HEK293T (cell line): ENCODE measurements at regions not wholly inside any gene's neighbourhood (a gene's known extent, or its start where the extent isn't known, plus 50 kb on each side); places are given as distances from the start of the nearest gene placed in this dataset.

Experiments used
- CTCF ChIA-PET: fragments of 350-600 bp; formaldehyde crosslinking; extraction: SDS; loops from one replicate; lab custom pipeline; 2021; ENCODE audit warnings: antibody characterized with exemption, inconsistent platforms; lab: Yijun Ruan, JAX
- POLR2A ChIA-PET: fragments of 350-600 bp; formaldehyde crosslinking; extraction: SDS; loops from one replicate; lab custom pipeline; 2020; ENCODE audit warnings: antibody characterized with exemption, inconsistent platforms; lab: Yijun Ruan, JAX
- DNase-seq: peaks from one replicate; pipeline ENCODE4 v3.0.0; 2012; ENCODE audit warnings: mixed read lengths; ENCODE audit errors: extremely low spot score
- ARNT ChIP-seq: fragments of 450-650 bp; IDR thresholded peaks from 2 replicates; pipeline ENCODE4 v1.6.1; 2017; ENCODE audit warnings: mild to moderate bottlenecking
- BHLHE40 ChIP-seq: fragments of 450-650 bp; IDR thresholded peaks from 2 replicates; pipeline ENCODE4 v1.6.1; 2016; ENCODE audit warnings: mild to moderate bottlenecking, moderate library complexity, borderline replicate concordance
- CTBP1 ChIP-seq: fragments of 450-650 bp; IDR thresholded peaks from 2 replicates; pipeline ENCODE4 v1.6.1; 2016; ENCODE audit warnings: borderline replicate concordance
- ELF4 ChIP-seq: fragments of 450-650 bp; IDR thresholded peaks from 2 replicates; pipeline ENCODE4 v1.6.1; 2017; ENCODE audit warnings: antibody characterized with exemption
- FOXA1 ChIP-seq: fragments of 450-650 bp; IDR thresholded peaks from 2 replicates; pipeline ENCODE4 v1.6.1; 2016; ENCODE audit warnings: mild to moderate bottlenecking
- FOXK2 ChIP-seq: fragments of 450-650 bp; IDR thresholded peaks from 2 replicates; pipeline ENCODE4 v1.6.1; 2016; ENCODE audit warnings: mild to moderate bottlenecking
- FOXM1 ChIP-seq: fragments of 450-650 bp; IDR thresholded peaks from 2 replicates; pipeline ENCODE4 v1.6.1; 2017; ENCODE audit warnings: mild to moderate bottlenecking, borderline replicate concordance
- HDGF ChIP-seq: fragments of 450-650 bp; IDR thresholded peaks from 2 replicates; pipeline ENCODE4 v1.6.1; 2017; ENCODE audit warnings: antibody characterized with exemption, borderline replicate concordance
- L3MBTL2 ChIP-seq: fragments of 450-650 bp; conservative IDR thresholded peaks from 2 replicates; pipeline ENCODE4 v1.6.1; 2016; ENCODE audit warnings: mild to moderate bottlenecking
- LEF1 ChIP-seq: fragments of 450-650 bp; IDR thresholded peaks from 2 replicates; pipeline ENCODE4 v1.6.1; 2017; ENCODE audit warnings: mild to moderate bottlenecking, borderline replicate concordance
- NFRKB ChIP-seq: fragments of 450-650 bp; IDR thresholded peaks from 2 replicates; pipeline ENCODE4 v1.6.1; 2016; ENCODE audit warnings: mild to moderate bottlenecking, moderate library complexity
- SP1 ChIP-seq: fragments of 450-650 bp; IDR thresholded peaks from 2 replicates; pipeline ENCODE4 v1.6.1; 2017
- SUZ12 ChIP-seq: fragments of 450-650 bp; IDR thresholded peaks from 2 replicates; pipeline ENCODE4 v1.6.1; 2016; ENCODE audit warnings: mild to moderate bottlenecking
- TARDBP ChIP-seq: fragments of 450-650 bp; IDR thresholded peaks from 2 replicates; pipeline ENCODE4 v1.6.1; 2016
- ZNF384 ChIP-seq: fragments of 450-650 bp; IDR thresholded peaks from 2 replicates; pipeline ENCODE4 v1.6.1; 2016
- TF ChIP-seq, protein P1 (sequence below): fragments of 450-650 bp; IDR thresholded peaks from 2 replicates; pipeline ENCODE4 v1.6.1; 2016

DNA sequence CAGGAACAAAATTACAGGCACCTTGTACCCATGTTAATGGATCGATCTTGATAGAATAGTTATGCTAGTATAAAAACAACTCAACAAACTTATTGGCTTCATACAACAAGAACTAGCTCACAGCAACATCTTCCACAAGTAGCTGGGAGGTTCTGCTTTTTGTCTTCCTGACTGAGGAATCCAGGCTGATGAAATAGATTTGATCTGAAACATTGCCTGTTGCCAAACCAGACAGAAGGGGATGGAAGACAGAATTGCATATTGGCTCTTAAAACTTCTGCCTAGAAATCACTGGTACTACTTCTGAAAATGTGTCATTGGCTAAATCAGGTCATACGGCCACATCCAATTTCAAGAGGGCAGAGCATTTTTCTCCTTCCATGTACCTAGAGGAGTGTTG, 267.3 kb downstream of the RFC3 start:
- DNase-seq: no peak
- ChIA-PET POLR2A (no interaction called here), CTCF (no interaction called here)
- TF ChIP-seq BHLHE40: no peak
- no peak for TF ChIP-seq TARDBP
- TF ChIP-seq LEF1: no peak
- no peak for TF ChIP-seq L3MBTL2
- TF ChIP-seq, protein P1, sequence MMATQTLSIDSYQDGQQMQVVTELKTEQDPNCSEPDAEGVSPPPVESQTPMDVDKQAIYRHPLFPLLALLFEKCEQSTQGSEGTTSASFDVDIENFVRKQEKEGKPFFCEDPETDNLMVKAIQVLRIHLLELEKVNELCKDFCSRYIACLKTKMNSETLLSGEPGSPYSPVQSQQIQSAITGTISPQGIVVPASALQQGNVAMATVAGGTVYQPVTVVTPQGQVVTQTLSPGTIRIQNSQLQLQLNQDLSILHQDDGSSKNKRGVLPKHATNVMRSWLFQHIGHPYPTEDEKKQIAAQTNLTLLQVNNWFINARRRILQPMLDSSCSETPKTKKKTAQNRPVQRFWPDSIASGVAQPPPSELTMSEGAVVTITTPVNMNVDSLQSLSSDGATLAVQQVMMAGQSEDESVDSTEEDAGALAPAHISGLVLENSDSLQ: no peak
- TF ChIP-seq SUZ12: no peak
- TF ChIP-seq ZNF384: no peak
- TF ChIP-seq CTBP1: no peak
- TF ChIP-seq HDGF: no peak
- TF ChIP-seq ARNT: no peak
- no peak for TF ChIP-seq ELF4
- no peak for TF ChIP-seq FOXM1

DNA sequence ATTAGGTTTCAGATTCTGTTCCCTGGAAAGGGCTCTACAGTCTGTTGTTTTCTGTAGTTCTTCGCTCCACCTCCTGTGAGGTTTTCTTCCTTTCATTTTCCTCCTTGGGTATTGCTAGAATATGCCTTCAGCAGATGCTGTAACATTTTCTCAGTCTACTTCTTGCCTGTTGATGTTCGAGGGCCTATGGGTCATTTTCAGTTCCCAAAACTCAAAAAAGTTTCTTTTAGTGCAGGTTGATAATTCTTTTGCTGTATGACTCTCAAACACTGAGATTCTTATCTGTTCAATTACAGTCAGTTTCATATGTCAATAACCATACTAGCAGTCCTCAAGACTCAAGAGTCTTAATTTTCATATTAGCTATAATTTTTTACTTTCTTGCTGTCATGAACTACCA, 268.3 kb downstream of the RFC3 start:
- TF ChIP-seq, protein P1: no peak
- TF ChIP-seq FOXK2: no peak
- TF ChIP-seq LEF1: no peak
- TF ChIP-seq ARNT: no peak
- no peak for TF ChIP-seq L3MBTL2
- no peak for DNase-seq
- POLR2A ChIA-PET: no interaction called here
- CTCF ChIA-PET: interaction anchor here (0.7 kb wide), 1 partner anchor 250 kb away, joined by 3 read pairs; no protein-coding TSS in a partner anchor

DNA sequence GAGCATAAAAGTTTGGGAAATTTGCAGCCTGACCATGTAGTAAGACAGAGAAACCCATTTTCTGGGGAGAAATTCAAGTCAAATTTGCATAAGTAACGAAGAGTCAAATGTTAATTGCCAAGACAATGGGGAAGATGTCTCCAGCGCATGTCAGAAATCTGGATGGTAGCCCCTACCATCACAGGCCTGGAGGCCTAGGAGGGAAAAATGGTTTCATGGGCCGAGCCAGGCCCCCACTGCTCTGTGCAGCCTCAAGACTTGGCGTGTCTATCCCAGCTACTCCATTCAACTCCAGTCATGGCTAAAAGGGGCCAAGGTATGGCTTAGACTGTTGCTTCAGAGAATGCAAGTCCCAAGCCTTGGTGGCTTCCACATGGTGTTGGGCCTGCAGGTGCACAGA, 269.8 kb downstream of the RFC3 start:
- CTCF ChIA-PET: no interaction called here
- POLR2A ChIA-PET: no interaction called here
- no peak for TF ChIP-seq ELF4
- no peak for TF ChIP-seq BHLHE40
- TF ChIP-seq L3MBTL2: no peak
- TF ChIP-seq TARDBP: no peak
- no peak for TF ChIP-seq SUZ12
- TF ChIP-seq HDGF: no peak
- no peak for TF ChIP-seq FOXK2
- no peak for TF ChIP-seq ARNT
- no peak for TF ChIP-seq ZNF384
- no peak for TF ChIP-seq LEF1
- TF ChIP-seq CTBP1: no peak
- TF ChIP-seq FOXM1: no peak
- TF ChIP-seq FOXA1: no peak
- TF ChIP-seq SP1: no peak
- no peak for TF ChIP-seq NFRKB
- TF ChIP-seq, protein P1: no peak
- no peak for DNase-seq

DNA sequence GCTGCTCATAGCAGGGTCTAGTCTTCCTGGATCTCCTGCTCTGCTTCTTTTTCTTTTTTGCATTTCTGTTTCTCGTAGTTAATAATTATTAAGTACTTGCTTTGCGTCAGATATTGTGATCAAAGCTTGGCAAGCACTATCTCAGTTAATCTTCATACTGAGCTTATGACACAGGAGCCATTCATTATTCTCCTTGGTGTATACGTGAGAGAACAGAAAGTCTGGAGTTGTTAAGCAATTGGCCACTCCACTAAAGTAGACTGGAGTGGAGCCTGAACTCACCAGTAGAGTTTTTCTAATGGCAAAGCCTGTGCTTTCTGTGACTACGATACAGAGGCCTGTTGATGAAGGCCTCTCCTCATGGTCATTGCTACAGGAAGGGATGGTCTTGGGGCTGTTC, 285.9 kb downstream of the RFC3 start:
- ChIA-PET POLR2A (no interaction called here), CTCF (no interaction called here)
- DNase-seq: no peak
- TF ChIP-seq LEF1 (no peak), FOXM1 (no peak), L3MBTL2 (no peak), BHLHE40 (no peak), SUZ12 (no peak), FOXK2 (no peak), NFRKB (no peak), CTBP1 (no peak), ZNF384 (no peak), TARDBP (no peak), ELF4 (no peak), FOXA1 (no peak), SP1 (no peak)
- TF ChIP-seq, protein P1: no peak

DNA sequence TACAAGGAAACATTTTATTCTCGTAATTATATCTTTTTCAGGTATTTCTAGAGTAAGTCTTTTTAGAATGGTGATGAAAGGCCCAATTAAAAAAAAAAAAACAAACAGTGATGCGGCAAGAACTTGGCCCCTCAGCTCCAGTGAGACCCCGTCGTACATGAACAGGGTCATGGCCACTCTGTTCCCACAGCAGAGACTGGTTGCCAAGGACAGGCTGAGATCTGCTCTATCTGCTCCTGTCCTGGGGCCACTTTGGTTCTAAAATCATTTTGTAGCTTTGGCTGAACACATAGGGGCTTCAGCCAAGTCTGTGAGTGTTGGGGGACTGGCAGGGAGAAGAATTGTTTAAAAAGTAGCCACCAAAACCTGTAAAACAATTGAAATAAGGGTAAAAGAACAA, 286.9 kb downstream of the RFC3 start:
- ChIA-PET CTCF (no interaction called here), POLR2A (no interaction called here)
- DNase-seq: no peak
- TF ChIP-seq FOXK2 (no peak), TARDBP (no peak)
- TF ChIP-seq, protein P1: no peak

DNA sequence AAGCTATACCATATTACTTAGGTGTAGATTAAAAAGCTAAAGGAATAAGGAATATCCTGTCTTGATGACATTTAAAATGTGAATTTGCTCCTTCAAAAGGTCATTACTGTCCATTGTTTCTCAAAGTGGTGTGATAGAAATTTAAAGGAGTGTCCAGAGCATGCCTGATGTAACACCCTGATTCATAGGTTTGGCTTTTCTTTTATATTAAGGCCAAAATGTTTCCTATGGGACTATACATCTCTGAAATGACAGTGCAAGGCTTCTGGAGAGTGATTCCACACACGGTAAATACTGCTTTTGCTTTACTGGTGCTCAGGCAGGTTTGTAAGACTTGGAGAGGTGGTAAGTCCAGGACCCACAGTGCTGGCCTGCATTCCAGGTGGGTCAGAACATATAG, 289.9 kb downstream of the RFC3 start:
- ChIA-PET CTCF (no interaction called here), POLR2A (no interaction called here)
- no peak for DNase-seq
- TF ChIP-seq, protein P1: no peak
- no peak for TF ChIP-seq ZNF384
- TF ChIP-seq ELF4: no peak
- no peak for TF ChIP-seq NFRKB
- TF ChIP-seq CTBP1: no peak
- TF ChIP-seq SUZ12: no peak
- TF ChIP-seq TARDBP: no peak
- TF ChIP-seq ARNT: no peak
- no peak for TF ChIP-seq HDGF
- no peak for TF ChIP-seq SP1
- no peak for TF ChIP-seq BHLHE40
- no peak for TF ChIP-seq FOXA1
- TF ChIP-seq FOXM1: no peak
- TF ChIP-seq LEF1: no peak
- no peak for TF ChIP-seq FOXK2
- TF ChIP-seq L3MBTL2: no peak
